ENCODE measurements at regions not wholly inside any gene's neighbourhood (a gene's known extent, or its start where the extent isn't known, plus 50 kb on each side); places are given as distances from the start of the nearest gene placed in this dataset.

- POLR2A ChIA-PET = interaction anchor here (0.8 to 10.4 kb wide), 10 partner anchors 7 to 180 kb away, joined by 3 to 139 read pairs (median 8); partner anchors contain the start of gene DUSP22
- TF ChIP-seq DPF2 (IDR thresholded peaks at IDR 0.05) = peak; percentile 67
- TF ChIP-seq CHD2 (IDR thresholded peaks at IDR 0.05; ENCODE audit: borderline replicate concordance, low read depth, low read length) = no peak
- 0 out of 2 replicates have a peak, but pooled peaks have one; percentile 40 for TF ChIP-seq TCF7 (IDR thresholded peaks at IDR 0.05; ENCODE audit: borderline replicate concordance)
- TF ChIP-seq ASH2L (IDR thresholded peaks at IDR 0.05; ENCODE audit: borderline replicate concordance, low read depth) = no peak
- TF ChIP-seq, protein P1, sequence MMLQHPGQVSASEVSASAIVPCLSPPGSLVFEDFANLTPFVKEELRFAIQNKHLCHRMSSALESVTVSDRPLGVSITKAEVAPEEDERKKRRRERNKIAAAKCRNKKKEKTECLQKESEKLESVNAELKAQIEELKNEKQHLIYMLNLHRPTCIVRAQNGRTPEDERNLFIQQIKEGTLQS (IDR thresholded peaks at IDR 0.05; ENCODE audit: borderline replicate concordance, extremely low read depth, low read depth, low read length) = no peak
- TF ChIP-seq NFIC (IDR thresholded peaks at IDR 0.05; ENCODE audit: low read depth, low read length) = no peak
- TF ChIP-seq POLR2AphosphoS5 (IDR thresholded peaks at IDR 0.05; ENCODE audit: low read length) = peak; percentile 61
- TF ChIP-seq HDGF (IDR thresholded peaks at IDR 0.05) = 0 out of 2 replicates have a peak, but pooled peaks have one; percentile 24
- peak; percentile 73 for TF ChIP-seq CBFB (IDR thresholded peaks at IDR 0.05; ENCODE audit: low read depth)
- peak; percentile 48 for TF ChIP-seq SP1 (IDR thresholded peaks at IDR 0.05; ENCODE audit: low read depth, low read length)
- TF ChIP-seq ZNF217 (IDR thresholded peaks at IDR 0.05) = no peak
- TF ChIP-seq RAD21 (IDR thresholded peaks at IDR 0.05; ENCODE audit: insufficient read depth, low read depth, low read length) = peak; percentile 18; the same call in 1 of the 2 replicates
- TF ChIP-seq SRF (IDR thresholded peaks at IDR 0.05; ENCODE audit: low read depth in 2 of 2, low read length in 2 of 2) = no peak
- TF ChIP-seq, protein P2, sequence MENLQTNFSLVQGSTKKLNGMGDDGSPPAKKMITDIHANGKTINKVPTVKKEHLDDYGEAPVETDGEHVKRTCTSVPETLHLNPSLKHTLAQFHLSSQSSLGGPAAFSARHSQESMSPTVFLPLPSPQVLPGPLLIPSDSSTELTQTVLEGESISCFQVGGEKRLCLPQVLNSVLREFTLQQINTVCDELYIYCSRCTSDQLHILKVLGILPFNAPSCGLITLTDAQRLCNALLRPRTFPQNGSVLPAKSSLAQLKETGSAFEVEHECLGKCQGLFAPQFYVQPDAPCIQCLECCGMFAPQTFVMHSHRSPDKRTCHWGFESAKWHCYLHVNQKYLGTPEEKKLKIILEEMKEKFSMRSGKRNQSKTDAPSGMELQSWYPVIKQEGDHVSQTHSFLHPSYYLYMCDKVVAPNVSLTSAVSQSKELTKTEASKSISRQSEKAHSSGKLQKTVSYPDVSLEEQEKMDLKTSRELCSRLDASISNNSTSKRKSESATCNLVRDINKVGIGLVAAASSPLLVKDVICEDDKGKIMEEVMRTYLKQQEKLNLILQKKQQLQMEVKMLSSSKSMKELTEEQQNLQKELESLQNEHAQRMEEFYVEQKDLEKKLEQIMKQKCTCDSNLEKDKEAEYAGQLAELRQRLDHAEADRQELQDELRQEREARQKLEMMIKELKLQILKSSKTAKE (IDR thresholded peaks at IDR 0.05; ENCODE audit: low read depth, poor library complexity, severe bottlenecking) = peak; percentile 19
- no peak for TF ChIP-seq ZZZ3 (IDR thresholded peaks at IDR 0.05; ENCODE audit: control insufficient read depth, insufficient read length, low read depth)
- TF ChIP-seq PAX5 (IDR thresholded peaks at IDR 0.05; ENCODE audit: borderline replicate concordance, low read depth, low read length) = no peak
- peak; percentile 78 for TF ChIP-seq RELB (IDR thresholded peaks at IDR 0.05; ENCODE audit: low read depth)
- no peak for TF ChIP-seq NFYA (IDR thresholded peaks at IDR 0.05; ENCODE audit: borderline replicate concordance, low read depth, low read length)
- TF ChIP-seq, protein P3, sequence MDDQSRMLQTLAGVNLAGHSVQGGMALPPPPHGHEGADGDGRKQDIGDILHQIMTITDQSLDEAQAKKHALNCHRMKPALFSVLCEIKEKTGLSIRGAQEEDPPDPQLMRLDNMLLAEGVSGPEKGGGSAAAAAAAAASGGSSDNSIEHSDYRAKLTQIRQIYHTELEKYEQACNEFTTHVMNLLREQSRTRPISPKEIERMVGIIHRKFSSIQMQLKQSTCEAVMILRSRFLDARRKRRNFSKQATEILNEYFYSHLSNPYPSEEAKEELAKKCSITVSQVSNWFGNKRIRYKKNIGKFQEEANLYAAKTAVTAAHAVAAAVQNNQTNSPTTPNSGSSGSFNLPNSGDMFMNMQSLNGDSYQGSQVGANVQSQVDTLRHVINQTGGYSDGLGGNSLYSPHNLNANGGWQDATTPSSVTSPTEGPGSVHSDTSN (IDR thresholded peaks at IDR 0.05; ENCODE audit: insufficient replicate concordance, low read depth, low read length) = peak; percentile 20
Observed at GRCh38 chr6:225121-225721, 67.1 kb upstream of the DUSP22 start.

More at GRCh38 chr6:225121-225721, 67.1 kb upstream of the DUSP22 start:
- DNase-seq (ENCODE audit: low read depth, low spot score) (peak; percentile 72), FAIRE-seq (peak; percentile 31), ATAC-seq (peak; percentile 25)
- no peak overlapping the region for H3K4me3 ChIP-seq
- peak overlapping the region; percentile 76 for H3K4me2 ChIP-seq (ENCODE audit: control insufficient read depth, insufficient read depth)
- intact Hi-C loops (cut with micrococcal nuclease; ENCODE audit: unreplicated experiment) (loop anchor here (5.0 to 10.0 kb wide), 2 partner anchors 270 to 367 kb away; no protein-coding TSS in a partner anchor), in situ Hi-C loops (cut with MboI) (no loop called here)
- no peaks in the 10 kb centered on the region for H3K9me3 ChIP-seq (replicated peaks; ENCODE audit: control insufficient read depth, insufficient read depth, low read length)
- peak overlapping the region; percentile 41 for H2AFZ ChIP-seq (ENCODE audit: control insufficient read depth, low read depth, low read length)
- H4K20me1 ChIP-seq (ENCODE audit: control insufficient read depth, insufficient read depth) = no peaks in the 10 kb centered on the region
- no peaks in the 10 kb centered on the region for H3K36me3 ChIP-seq (ENCODE audit: control insufficient read depth in 2 of 2, insufficient read depth in 2 of 2, low read length in 1 of 2)
- peak overlapping the region; percentile 72 for H3K9ac ChIP-seq (ENCODE audit: control insufficient read depth, insufficient read depth, low read length)
- H3K79me2 ChIP-seq (ENCODE audit: control insufficient read depth, insufficient read depth, low read length) = peaks cover 29% of the 10 kb centered on the region
- no peaks in the 10 kb centered on the region for H3K27me3 ChIP-seq (replicated peaks in 1 of 2; ENCODE audit: control insufficient read depth in 2 of 2, insufficient read depth in 2 of 2, low read length in 1 of 2)
- H3K4me1 ChIP-seq (ENCODE audit: control insufficient read depth, insufficient read depth, low read length) = peaks cover 98% of the 10 kb centered on the region
- peak overlapping the region; percentile 94 for H3K27ac ChIP-seq (ENCODE audit: control insufficient read depth, insufficient read depth)
- ChIA-PET CTCF (interaction anchor here (1.0 to 13.3 kb wide), 13 partner anchors 8 to 1172 kb away, joined by 3 to 460 read pairs (median 10); no protein-coding TSS in a partner anchor), SMC1A (ENCODE audit: uncharacterized antibody, unreplicated experiment) (interaction anchor here (0.6 to 24.5 kb wide), 16 partner anchors 8 to 368 kb away, joined by 3 to 748 read pairs (median 36); partner anchors contain the start of gene IRF4), RAD21 (ENCODE audit: unreplicated experiment) (interaction anchor here (1.2 to 15.0 kb wide), 19 partner anchors 7 to 180 kb away, joined by 3 to 519 read pairs (median 30); partner anchors contain the start of gene DUSP22)
- 3% methylated on average over 20 of the region's 20 CpGs for WGBS (ENCODE audit: insufficient coverage, insufficient replicate concordance, low lambda C conversion rate, missing lambda C conversion rate)
- no TSS peak for BruUV-seq (replicated peaks)
